ENCODE measurements at regions not wholly inside any gene's neighbourhood (a gene's known extent, or its start where the extent isn't known, plus 50 kb on each side); places are given as distances from the start of the nearest gene placed in this dataset.

DNA sequence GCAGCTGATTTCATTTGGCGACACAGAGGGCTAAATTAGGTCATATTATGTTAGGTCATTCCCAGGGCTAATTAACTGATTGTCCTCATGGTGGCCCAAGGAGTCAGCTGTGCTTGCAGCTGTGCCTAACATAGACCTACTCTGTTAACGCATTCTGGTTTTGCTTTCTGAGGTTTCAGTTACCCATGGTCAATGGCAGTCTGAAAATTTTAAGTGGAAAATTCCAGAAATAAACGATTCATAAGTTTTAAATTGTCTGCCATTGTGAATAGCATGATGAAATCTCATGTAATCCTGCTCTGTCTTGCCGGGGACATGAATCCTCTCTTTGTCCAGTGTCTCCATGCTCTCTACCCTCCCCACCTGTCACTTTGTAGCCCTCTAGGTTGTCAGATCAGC, 168.7 kb downstream of the KCNS3 start:
- no peak for TF ChIP-seq CTCF (IDR thresholded peaks at IDR 0.05)
- TF ChIP-seq POLR2A (IDR thresholded peaks at IDR 0.05) = no peak
